HG02870 (cell line): ENCODE measurements at regions not wholly inside any gene's neighbourhood (a gene's known extent, or its start where the extent isn't known, plus 50 kb on each side); places are given as distances from the start of the nearest gene placed in this dataset.
"Not testable (repeated sequence)": the region's sequence is repeated elsewhere in the genome, so short reads cannot be mapped to it uniquely, and the experiment has no call there.

Source experiments
- ATAC-seq: cut with Tn5 transposase; IDR thresholded peaks from one replicate; pipeline ENCODE4 v1.9.1; 2021; ENCODE audit warnings: mild to moderate bottlenecking, moderate library complexity; ENCODE audit not compliant: unreplicated experiment

DNA sequence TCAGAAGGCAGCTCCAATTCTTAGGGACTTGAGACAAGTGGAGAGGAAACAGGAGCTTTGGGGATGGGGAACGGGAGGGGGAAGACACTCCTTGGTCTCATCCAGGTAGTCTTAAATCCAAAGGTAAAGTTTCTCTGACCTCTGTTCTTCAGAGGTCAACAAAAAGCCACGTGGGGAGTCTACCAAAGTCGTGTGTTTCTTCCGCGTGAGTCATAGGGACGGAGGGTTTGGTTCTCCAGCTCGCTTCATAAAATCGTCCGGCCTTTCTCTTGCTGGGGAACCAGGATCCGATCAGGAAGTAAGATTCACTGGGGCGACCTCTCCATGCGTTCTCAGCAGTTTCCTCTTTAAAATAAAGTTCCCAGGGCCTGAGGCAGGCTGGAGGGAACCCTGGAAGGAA, 275.7 kb downstream of the TCERG1L start:
- ATAC-seq, result no peak

DNA sequence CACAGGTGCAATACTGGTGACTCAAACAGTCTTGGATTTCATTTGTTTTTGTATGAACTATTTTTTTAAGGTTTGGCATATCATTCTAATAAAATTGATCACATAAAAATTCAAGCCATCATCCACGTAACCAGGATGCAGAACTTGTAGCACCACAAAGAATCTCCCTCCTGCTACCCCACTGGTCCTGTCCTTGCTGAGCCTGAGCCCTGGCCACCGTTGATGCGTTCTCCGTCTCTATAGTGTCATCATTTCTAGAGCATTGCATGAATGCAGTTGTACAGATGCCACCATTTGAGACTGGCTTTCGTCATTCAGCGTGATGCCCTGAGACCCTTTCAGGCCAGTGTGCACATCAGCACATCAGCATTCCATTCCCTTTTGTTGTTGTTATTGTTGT, 273.5 kb downstream of the TCERG1L start:
- ATAC-seq, result no peak

- ATAC-seq, result no peak
Observed at GRCh38 chr10:131041031-131041430, 270.5 kb downstream of the TCERG1L start.

GRCh38 chr10:131041441-131041840, 270.1 kb downstream of the TCERG1L start:
- no peak for ATAC-seq

GRCh38 chr10:131042015-131042414, 269.5 kb downstream of the TCERG1L start:
- not testable (repeated sequence) for ATAC-seq
